BE2C (cell line): ENCODE measurements at regions not wholly inside any gene's neighbourhood (a gene's known extent, or its start where the extent isn't known, plus 50 kb on each side); places are given as distances from the start of the nearest gene placed in this dataset.

Source experiments
- DNase-seq: peaks from one replicate; pipeline ENCODE4 v3.0.0-alpha.2; 2020
- H3K27me3 ChIP-seq: fragments of 250-450 bp; sonication (Bioruptor Pico); 2 replicates; pipeline ENCODE4 v1.5.1; 2020; ENCODE audit warnings: mild to moderate bottlenecking
- H3K36me3 ChIP-seq: fragments of 250-450 bp; sonication (Bioruptor Pico); 2 replicates; pipeline ENCODE4 v1.5.1; 2020; ENCODE audit warnings: mild to moderate bottlenecking
- H3K4me1 ChIP-seq: fragments of 250-450 bp; sonication (Bioruptor Pico); 2 replicates; pipeline ENCODE4 v1.5.1; 2020
- H3K4me3 ChIP-seq: 2 replicates; pipeline ENCODE4 v1.5.1; 2011; ENCODE audit warnings: low read depth, low read length
- H3K9me3 ChIP-seq: fragments of 250-450 bp; sonication (Bioruptor Pico); 2 replicates; pipeline ENCODE4 v1.5.1; 2020
- TF ChIP-seq, protein P1 (sequence below): IDR thresholded peaks from 2 replicates; pipeline ENCODE4 v1.5.1; 2012; ENCODE audit warnings: mild to moderate bottlenecking, low read depth, low read length

- no peak for DNase-seq
- Histone ChIP-seq H3K9me3 (no peaks in the 10 kb centered on the region), H3K4me3 (no peak overlapping the region), H3K4me1 (no peaks in the 10 kb centered on the region), H3K36me3 (no peaks in the 10 kb centered on the region), H3K27me3 (no peaks in the 10 kb centered on the region)
- TF ChIP-seq, protein P1, sequence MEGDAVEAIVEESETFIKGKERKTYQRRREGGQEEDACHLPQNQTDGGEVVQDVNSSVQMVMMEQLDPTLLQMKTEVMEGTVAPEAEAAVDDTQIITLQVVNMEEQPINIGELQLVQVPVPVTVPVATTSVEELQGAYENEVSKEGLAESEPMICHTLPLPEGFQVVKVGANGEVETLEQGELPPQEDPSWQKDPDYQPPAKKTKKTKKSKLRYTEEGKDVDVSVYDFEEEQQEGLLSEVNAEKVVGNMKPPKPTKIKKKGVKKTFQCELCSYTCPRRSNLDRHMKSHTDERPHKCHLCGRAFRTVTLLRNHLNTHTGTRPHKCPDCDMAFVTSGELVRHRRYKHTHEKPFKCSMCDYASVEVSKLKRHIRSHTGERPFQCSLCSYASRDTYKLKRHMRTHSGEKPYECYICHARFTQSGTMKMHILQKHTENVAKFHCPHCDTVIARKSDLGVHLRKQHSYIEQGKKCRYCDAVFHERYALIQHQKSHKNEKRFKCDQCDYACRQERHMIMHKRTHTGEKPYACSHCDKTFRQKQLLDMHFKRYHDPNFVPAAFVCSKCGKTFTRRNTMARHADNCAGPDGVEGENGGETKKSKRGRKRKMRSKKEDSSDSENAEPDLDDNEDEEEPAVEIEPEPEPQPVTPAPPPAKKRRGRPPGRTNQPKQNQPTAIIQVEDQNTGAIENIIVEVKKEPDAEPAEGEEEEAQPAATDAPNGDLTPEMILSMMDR = no peak
Observed at GRCh38 chr2:193895226-193895625, 1700.5 kb upstream of the TMEFF2 start.

- DNase-seq = no peak
- Histone ChIP-seq H3K4me3 (no peak overlapping the region), H3K4me1 (no peaks in the 10 kb centered on the region), H3K36me3 (no peaks in the 10 kb centered on the region), H3K9me3 (no peaks in the 10 kb centered on the region), H3K27me3 (no peaks in the 10 kb centered on the region)
- TF ChIP-seq, protein P1 = no peak
Observed at GRCh38 chr2:193894081-193894480, 1699.3 kb upstream of the TMEFF2 start.

- no peaks in the 10 kb centered on the region for H3K36me3 ChIP-seq
- TF ChIP-seq, protein P1 = no peak
- no peaks in the 10 kb centered on the region for H3K9me3 ChIP-seq
- no peak overlapping the region for H3K4me3 ChIP-seq
- no peak for DNase-seq
- no peaks in the 10 kb centered on the region for H3K4me1 ChIP-seq
- no peaks in the 10 kb centered on the region for H3K27me3 ChIP-seq
Observed at GRCh38 chr2:193891023-193891422, 1696.3 kb upstream of the TMEFF2 start.

DNA sequence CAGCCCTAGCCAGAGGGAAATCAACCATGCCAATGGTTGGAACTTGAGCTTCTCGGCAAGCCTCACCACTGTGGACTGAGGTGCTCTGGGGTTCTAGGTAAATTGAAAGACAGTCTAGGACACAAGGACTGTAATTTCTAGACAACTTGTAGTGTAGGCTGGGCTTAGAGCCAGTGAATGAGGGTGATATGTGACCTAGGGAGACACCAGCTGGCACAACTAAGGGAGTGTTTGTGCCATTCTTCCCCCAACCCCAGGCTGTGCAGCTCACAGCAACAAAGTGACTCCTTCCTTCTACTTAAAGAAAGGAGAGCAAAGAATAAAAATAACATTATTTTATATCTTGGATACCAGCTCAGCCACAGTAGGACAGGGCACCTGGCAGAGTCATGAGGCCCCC lies 1690.7 kb upstream of the TMEFF2 start:
- no peaks in the 10 kb centered on the region for H3K27me3 ChIP-seq
- H3K9me3 ChIP-seq = no peaks in the 10 kb centered on the region
- TF ChIP-seq, protein P1 = no peak
- DNase-seq = no peak
- no peaks in the 10 kb centered on the region for H3K36me3 ChIP-seq
- H3K4me1 ChIP-seq = no peaks in the 10 kb centered on the region
- H3K4me3 ChIP-seq = no peak overlapping the region

- H3K9me3 ChIP-seq = no peaks in the 10 kb centered on the region
- TF ChIP-seq, protein P1 = no peak
- H3K36me3 ChIP-seq = no peaks in the 10 kb centered on the region
- H3K27me3 ChIP-seq = no peaks in the 10 kb centered on the region
- no peak overlapping the region for H3K4me3 ChIP-seq
- DNase-seq = no peak
- H3K4me1 ChIP-seq = no peaks in the 10 kb centered on the region
Observed at GRCh38 chr2:193883820-193884219, 1689.1 kb upstream of the TMEFF2 start.

DNA sequence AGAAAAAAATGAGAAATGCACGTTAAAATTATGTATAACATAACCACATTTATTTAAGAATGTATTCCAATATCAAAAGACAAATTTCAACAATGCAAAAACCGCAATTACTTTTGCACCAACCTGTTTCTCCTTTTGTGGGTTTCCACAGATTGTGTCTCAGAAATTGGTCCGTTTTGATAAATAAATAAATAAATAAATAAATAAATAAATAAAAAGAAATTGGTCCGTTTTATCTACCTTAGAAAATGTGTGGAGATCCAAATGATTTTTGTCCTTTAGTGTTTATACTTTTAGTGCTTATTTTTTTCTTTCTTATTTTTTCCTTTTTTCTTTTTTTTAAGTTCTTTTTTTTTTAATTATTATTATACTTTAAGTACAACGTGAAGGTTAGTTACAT lies 1682.2 kb upstream of the TMEFF2 start:
- Histone ChIP-seq H3K4me3 (no peak overlapping the region), H3K27me3 (no peaks in the 10 kb centered on the region), H3K4me1 (no peaks in the 10 kb centered on the region), H3K36me3 (no peaks in the 10 kb centered on the region), H3K9me3 (no peaks in the 10 kb centered on the region)
- TF ChIP-seq, protein P1 = no peak
- DNase-seq = no peak
